HG03280 (cell line): ENCODE measurements at regions not wholly inside any gene's neighbourhood (a gene's known extent, or its start where the extent isn't known, plus 50 kb on each side); places are given as distances from the start of the nearest gene placed in this dataset.

ENCODE experiments used
- ATAC-seq: cut with Tn5 transposase; IDR thresholded peaks from one replicate; pipeline ENCODE4 v1.9.1; 2021; ENCODE audit warnings: mild to moderate bottlenecking, moderate library complexity; ENCODE audit not compliant: unreplicated experiment

DNA sequence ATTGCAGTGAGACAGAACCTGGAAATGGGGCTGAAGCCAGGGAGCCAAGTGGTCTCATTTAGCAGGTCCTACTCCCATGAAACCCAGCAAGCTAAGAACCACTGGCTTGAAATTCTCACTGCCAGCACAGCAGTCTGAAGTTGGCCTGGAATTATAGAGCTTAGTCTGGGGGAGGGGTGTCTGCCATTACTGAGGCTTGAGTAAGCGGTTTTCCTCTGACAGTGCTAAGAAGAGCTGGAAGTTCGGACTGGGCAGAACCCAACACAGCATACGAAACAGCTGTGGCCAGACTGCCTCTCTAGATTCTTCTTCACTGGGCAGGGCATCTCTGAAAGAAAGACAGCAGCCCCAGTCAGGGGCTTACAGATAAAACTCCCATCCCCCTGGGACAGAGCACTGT lies 305.7 kb upstream of the SETBP1 start:
- no peak for ATAC-seq

DNA sequence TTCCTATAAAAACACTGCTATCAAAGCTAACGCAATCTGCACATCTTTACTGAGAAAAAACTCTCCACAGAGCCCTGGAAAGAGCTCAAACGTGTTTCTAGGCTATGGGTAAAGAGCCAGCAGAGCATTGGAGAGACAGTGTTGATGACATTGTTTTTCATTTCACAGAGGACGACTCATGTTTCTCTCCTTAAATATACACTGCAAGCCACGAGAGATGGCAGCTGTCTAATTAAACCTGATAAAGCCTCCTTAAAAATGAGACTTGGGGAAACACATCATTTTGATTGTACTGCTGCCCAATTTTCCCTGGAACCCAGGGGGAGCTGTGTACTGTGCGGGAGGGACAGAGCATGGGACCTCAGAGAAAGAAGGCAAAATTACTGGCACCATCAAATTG lies 294.3 kb upstream of the SETBP1 start:
- no peak for ATAC-seq

DNA sequence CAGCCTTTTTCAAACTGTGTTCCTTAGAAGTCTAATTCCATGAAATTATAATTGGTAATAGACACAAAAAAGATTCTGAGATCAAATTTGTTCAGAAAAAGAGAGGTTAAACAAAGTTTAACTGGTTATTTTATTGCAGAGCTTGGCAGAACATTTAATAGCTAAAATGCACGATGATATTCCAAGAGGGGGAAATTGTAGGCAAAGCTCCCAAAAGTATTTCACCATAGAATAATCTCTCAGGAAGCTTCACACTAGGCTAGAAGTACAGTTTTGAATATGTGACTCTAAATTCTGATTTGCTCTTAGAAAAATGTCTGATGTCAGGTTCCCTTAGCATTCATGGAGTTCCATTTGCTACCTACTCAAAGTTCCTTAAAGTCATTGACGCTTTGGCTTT lies 292.4 kb upstream of the SETBP1 start:
- no peak for ATAC-seq

DNA sequence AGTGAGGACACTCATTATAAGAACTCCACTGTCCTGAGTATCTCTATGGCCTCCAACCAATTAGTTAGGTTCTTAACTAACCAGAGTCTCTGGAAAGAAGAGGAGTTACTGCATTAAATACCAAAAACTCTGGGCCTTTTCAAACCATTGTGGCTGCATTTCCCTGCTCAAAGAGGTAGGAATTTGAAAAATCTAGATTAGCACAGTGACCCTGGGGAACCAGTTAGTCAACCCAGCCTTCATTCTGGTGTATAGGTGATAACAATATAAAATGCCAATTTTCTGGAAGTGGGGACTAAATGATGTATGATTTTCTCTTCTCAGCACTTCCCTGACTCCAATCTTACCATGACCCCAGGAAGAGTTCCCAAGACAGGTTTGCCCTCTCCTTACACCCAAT lies 287.8 kb upstream of the SETBP1 start:
- no peak for ATAC-seq

DNA sequence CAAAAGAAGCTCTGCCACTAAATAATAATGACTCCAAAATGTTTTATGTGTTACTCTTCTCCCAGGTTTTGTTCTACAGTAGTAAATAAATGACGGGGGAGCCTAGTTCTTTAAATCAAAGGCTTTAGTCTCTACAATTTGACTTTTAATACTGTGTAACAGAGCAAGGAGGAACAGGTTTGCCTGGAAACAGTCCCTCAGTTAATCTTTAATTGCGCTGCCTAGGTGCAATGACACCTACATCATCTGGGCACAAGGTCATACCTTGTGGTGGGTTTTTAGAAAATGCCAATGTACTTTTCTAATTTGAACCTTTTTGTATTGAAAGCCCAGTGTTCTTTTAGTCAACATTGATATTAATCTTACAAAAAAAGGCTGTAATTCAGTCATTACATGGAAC lies 287.3 kb upstream of the SETBP1 start:
- no peak for ATAC-seq

DNA sequence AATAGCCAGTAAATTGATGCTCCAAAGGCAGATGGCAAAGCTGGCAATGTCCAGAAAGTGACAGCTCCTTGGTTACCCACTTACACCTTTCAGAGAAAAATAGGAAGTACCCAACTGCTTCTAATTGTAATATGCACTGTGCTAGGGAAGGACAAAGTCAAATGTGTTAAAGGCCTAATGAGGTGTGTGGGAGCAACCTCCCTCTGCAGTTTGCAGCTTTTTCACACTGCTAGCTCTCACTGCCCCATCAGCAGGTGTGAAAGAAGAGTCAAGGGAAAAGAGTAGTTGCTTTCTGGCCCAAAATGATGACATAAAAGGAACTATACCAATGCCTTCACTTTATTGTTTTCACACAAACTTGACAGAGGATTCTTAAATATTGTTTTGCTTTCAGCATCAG lies 284.1 kb upstream of the SETBP1 start:
- ATAC-seq: no peak

DNA sequence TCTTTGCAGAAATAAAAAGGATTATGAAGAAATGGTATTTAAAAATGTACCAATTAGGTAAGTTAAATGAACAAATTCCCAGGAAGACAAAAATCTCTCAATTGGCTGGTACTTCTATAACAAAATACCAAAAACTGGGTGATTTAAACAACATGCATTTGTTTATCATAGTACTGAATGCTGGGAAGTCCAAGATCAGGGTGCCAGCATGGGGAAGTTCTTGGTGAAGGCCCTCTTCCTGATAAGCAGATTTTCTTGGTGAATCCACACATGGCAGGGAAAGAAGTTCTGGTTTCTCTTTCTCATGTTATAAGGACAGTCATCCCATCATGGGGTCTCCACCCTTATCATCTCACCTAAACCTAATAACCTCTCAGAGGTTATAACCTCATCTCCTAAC lies 271.6 kb upstream of the SETBP1 start:
- no peak for ATAC-seq

DNA sequence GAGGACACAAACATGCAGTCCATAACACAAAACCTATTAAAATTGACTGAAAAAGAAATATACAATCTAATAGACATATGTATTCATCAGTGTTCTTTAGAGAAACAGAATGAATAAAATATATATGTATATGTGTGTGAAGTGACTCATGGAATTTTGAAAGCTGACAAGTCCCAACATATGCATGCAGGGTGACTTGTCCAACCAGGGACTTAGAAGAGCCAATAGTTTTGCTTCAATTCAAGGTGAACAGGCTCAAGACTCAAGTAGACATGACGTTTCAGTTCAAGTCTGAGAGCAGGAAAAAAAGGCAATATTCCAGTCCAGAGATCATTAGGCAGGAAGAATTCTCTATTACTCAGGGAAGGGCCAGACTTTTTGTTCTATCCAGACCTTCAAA lies 271.2 kb upstream of the SETBP1 start:
- no peak for ATAC-seq

DNA sequence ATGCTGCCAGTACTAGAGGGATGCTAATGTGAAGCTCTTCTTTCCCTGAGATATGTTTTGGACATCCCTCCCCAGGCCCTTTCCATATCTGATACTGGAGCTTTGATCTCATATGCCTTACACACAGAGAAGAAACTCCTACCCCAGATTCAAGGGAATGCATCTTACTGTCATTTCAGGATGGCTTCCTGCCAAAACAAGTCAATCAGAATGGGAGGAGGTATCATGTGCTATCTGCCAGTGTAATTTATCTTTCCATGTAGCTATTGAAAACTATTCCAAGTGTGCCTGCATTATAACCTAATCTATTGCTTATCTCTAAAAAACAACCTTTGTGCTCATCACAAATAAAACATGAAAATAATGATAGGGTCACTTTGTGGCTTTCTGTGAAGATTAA lies 269.9 kb upstream of the SETBP1 start:
- ATAC-seq: no peak

DNA sequence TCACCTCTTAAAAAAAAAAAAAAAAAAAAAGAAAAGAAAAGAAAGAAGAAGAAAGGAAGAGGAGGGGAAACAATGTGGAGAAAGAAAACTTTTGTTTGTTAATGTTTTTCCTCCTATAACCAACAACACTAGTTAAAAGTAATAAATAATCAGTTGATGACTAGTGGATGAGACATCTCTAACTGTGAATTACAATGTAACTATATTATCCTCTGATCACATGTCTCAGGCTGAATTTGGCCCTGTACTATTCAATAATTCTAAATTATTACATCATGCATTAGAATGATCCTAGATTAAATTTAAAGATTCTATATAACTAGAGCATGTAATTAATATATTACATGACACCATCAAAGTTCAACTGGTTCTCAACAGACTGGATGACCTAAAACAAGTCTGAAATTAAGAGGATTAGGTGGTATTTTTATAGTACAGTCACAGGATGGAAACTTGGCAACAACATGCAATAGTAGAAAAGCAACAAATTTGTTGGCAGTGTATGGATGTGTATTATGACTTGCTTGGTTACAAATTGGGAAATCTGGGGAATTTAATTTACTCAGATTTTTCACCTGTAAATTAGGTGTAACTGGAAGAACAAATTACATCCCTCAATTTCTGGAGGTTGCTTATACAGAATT lies 269.3 kb upstream of the SETBP1 start:
- ATAC-seq: no peak

DNA sequence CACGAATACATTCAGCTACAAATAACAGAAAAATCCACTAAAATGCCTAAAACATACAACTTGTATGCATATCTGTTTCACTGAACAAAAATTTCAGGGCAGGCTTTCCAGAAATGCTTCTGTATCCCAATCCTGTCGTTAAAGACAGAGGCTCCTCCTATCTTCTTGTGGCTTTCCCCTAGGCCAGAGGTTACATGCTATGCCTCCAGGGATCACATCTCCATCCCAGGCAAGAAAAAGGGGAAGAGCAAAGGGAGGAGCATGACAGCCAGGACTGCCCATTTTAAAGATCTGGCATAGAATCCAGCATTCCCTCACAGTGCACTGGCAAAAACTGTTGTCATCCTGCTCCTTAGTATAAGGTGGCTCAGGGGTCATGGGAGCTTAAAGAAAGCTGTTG lies 268.7 kb upstream of the SETBP1 start:
- ATAC-seq: no peak

DNA sequence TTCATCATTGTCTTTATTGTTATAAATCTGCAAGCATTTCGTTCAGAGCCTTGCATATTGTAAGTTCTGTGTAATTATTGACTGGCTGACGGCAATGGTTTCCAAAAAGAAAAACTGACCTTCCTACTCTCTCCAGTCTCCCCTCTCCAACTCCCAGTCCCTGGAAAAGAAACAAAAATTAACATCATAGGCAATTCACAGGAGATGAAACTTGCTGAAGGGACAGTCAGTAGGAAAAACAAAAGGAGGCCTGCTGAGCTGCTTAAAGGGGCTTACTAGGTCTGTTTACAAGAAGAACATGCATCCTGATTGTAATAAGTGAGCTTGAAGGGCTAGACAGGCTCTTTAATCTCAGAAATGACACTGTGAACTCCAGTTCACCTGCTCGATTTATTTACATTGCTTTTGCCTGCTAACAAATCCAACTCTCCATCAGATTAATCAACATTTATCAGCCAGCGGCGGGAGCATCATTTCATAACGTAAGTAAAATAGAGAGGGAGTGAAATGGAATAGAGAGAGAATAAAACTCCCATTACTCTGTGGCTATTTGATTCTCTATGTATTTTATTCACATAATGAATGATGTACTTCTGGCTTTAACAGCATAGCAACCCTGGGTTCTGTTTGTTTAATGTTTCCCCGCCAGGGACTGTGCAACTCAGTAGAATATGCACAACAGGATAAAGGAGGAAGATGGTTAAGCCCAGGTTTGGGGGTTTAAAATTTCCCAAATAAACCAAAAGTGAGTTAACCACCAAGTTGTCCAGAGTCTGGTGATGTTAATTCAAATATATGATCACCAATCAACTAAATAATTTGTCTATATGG lies 256.7 kb upstream of the SETBP1 start:
- ATAC-seq: no peak

DNA sequence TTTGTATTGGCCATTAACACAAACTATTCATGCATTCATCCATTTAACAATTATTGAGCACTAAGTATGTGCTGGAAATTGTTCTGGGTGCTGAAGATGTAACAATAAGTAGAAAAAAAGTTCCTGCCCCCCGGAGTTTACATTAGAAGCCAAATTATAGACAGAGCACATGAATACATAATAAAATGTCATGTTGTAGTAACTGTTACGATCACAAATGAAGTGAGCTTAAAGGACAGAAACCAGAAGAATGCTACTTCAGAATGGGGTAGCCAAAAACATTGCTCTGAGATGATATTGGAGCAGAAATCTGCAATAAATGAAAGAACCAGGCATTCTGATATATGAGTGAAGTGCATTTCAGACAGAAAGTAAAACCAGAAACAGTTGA lies 256.0 kb upstream of the SETBP1 start:
- no peak for ATAC-seq

DNA sequence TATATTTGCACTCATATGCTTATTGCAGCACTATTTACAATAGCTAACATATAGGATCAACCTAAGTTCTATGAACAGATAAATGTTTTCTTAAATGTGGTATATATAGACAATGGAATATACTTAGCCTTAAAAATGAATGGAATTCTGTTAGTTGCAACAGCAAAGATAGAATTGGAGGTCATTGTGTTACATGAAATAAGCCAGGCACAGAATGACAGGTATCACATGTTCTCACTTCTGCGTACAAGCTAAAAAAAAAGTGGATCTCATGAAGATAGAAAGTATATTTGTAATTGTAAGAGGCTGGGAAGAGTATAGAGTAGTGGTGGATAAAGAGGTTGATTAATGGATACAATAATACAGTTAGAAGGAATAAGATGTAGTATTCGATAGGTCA lies 255.5 kb upstream of the SETBP1 start:
- ATAC-seq: no peak

DNA sequence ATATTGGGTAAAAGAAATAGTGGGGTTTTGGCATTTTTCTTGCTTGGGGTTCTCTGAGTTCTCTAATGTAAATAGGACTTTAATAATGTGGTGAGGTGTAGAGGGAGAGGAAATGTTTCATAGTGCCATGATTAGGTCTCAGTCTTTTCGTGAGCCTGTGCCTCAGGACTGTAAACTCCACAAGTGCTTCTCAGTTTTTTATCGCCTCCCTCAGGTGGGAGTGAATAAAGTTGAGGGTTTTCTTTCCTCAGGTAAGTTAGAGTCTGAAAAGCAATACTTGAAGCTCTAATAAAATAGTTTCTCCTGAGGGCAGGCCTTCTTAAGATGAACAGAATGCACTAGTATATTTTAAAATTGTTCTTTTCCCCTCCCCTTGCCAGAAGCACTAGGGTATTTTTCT lies 243.1 kb upstream of the SETBP1 start:
- no peak for ATAC-seq

DNA sequence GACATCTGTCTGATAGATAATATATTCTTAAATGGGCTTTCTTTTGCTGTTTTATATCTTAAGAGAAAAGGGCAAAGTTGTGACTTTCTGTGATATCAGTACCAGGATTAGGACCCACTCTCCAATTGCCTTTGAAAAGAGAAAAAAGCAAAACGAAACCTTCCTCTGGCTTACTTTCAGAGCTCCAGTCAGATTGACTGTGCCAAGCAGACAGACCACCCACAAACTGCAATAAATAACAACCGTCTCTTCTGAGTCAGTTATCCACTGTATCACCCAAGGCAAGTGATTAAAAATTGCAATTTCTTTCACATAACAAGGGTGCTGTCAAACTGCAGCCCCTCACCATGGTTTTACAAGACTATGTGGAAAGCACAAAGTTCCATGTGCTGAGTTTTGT lies 230.5 kb upstream of the SETBP1 start:
- no peak for ATAC-seq

DNA sequence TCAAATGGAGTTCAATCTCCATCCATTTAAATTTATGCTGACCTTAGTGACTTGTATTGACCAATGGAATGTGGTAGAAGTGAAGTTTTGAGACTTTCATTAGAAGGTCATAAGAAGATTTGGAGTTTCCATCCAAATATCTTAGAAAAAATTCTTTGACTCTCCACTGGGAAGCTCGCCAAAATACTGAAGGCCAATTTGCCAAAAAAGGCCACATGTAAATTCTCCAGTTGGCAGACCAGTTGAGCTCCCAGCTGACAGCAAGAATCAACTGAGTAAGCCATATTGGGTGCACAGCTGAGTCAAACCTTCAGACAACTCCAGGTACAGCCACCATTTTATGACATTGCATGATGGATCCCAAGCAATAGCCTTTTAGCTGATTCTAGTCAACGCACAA lies 228.3 kb upstream of the SETBP1 start:
- ATAC-seq: no peak

DNA sequence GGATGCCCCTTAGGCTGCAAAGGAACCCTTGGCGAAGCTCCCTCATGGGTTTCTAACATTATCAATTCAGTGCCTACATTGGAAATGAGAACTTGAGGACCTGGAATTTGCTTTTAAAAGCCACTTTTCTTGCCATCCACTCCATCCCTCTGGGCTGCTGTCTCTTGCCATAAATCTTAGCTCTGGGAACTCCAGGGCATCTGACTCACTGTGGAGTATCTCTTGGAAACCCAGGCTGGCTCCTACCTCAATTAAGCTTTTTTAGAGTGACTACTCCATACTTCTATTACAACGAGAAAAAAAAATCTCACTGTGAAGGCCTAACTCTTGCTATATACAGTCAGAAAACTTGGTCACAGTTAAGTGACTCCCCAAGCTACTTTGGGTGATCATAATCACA lies 227.2 kb upstream of the SETBP1 start:
- ATAC-seq: no peak

DNA sequence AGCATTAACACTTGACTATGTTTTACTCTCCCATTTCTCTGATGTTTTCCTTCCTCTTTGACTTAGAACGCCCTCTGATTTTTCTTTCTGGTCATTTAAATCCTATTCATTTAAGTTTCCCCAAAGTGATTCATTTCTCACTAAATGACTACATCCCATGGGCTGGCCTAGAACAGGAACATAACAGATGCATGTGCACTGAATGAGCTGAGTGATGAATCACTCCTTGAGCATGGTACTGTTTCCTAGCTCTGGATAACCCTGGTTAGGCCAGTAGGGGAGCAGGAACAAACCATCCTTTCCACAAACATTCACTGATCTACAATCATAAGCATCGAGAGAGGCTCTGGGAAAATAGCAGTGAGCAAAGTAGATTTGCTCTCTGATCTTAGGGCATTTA lies 221.9 kb upstream of the SETBP1 start:
- no peak for ATAC-seq

DNA sequence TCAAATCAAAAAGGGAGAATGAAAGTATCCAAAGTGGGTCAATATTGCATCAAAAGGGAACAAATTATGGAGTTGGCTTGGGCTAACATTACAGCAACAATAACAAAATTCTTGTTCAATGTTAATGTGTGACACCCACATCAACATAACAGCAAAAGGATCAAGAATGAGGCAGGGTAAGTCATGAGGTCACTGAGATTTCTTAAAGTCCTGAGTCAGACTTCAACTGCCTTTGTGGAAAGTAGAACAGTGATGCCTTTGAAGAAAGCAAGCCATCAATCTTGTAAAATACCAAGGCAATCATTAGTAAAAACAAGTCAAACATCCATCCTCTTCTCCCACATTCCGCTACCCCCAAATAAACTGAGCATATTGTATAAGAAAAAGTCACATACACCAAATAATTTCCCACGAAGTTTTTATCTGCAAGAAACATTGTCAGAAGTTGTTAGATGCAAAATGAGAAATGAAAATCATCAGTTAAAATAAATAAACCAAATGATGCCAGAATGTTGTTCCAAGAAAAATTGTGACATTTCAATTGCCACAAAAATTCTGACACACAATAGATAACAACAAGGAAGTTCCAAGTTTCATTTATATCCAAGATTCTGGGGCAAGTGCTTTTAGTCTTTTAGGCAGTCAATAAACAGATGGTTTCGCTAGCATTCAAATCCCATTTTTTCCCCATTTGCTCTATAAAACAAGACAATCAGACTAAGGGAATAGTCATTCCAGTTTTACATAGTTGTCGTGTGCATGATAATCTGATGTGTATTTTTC lies 216.1 kb upstream of the SETBP1 start:
- ATAC-seq: no peak

DNA sequence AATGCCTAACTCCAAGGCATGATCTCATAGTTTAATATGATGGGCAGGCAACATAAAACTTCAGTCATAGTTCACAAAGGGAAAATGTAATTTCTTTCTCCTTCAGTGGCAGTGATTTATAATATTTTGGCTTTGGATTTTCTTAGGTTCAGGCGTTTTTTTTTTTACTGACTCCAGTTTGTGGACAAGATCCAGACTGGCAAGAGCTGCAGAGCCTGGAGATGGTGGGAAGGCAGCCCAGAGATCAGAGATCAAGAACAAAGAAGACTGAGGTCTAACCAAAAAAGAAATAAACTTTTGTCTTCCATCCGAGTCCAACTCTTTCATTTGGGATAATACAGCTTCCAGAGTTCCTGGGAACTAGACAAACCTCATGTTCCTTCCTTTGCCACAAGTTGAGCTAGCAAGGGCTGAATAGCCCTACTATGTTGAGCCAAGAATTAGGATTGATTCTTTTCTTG lies 215.3 kb upstream of the SETBP1 start:
- no peak for ATAC-seq

DNA sequence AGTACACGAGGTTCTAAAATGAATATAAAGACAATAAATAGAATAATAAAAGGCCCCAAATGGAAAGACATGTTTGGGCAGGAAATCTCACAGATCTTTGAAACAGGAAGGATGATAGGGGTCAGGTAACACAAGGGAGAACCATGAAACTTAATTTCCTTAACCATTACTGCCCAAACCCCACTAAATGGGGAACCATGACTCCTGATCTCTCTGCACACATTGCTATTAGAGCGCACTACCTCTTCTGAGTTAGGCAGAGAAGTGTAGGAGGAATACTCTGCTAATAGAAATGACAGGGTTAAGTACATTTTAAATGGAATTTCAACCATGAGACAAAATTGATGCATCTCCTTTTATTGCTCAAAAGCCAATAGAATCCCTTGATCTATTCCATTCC lies 213.7 kb upstream of the SETBP1 start:
- no peak for ATAC-seq
